GM19324 (cell line): ENCODE measurements at regions not wholly inside any gene's neighbourhood (a gene's known extent, or its start where the extent isn't known, plus 50 kb on each side); places are given as distances from the start of the nearest gene placed in this dataset.

Experiments used
- ATAC-seq: cut with Tn5 transposase; IDR thresholded peaks from one replicate; pipeline ENCODE4 v1.9.1; 2021; ENCODE audit warnings: mild to moderate bottlenecking, moderate library complexity; ENCODE audit not compliant: unreplicated experiment, low FRiP score

DNA sequence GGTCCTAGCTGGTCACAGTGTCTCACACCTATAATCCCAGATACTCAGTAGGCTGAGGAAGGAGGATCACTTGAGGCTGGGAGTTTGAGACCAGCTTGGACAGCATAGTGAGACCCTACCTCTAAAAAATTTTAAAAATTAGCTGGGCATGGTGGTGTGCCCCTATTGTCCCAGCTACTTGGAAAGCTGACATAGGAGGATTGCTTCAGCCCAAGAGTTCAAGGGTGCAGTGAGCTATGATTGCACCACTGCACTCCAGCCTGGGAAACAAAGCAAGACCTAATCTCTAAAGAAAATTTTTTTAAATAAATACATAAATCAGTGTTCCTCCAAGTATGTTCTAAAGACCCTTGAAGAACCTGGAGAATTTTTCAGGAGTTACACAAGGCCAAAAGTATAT, 50.6 kb upstream of the GNAO1 start:
- no peak for ATAC-seq

DNA sequence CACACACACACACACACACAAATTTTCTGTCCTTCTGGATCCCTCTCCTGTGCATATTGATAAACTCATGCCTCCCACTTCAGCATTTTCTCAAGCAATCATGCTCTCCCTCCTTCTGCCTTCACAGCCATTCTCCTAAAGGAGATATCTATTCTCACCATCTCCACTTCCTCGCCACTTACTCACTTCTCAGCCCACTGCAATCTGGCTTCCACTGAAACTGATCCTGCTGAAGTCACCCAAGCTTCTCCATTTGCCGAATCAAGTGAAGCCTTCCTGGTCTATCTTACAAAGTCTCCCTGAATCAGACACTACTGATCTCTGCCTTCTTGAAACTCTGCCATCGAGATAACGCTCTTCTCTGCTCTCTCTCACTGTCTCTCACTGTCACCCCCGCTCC, 54.0 kb upstream of the GNAO1 start:
- ATAC-seq, result no peak

DNA sequence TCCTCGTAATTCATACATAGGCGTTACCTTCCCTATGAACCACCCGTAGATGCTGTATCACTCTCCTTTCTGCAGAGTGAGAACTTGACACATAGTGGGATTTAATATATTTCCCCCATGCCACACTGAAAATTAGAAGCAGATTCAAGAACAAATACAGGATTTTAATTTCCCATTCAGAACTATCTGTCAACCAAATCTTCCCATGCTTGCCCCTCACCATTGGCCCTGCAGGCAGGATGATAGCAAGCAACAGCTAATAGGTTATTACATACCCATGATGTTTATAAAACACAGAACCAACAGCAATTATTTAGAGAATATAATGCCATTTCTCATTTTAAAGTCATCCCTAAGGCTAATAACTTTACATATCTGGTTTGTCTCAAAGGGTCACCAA, 55.0 kb upstream of the GNAO1 start:
- ATAC-seq, result no peak

DNA sequence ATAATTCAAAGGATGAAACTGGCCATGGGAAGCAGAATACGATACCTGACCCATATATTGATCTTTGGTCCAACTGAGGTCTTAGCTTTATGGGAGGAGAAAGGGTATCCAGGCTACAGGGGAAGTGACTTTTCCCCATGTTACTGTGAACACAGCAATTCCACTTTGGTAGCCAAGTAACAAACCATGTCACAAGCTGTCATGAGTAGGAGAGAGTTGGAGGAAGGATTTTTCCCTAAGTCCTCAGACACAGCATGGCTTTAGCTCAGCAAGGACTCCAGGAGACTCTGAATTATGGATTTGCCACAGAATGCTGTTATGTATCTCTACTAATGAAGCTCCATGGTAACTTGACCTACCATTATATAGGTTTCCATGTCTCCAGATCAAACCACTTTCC, 56.5 kb upstream of the GNAO1 start:
- ATAC-seq, result no peak

DNA sequence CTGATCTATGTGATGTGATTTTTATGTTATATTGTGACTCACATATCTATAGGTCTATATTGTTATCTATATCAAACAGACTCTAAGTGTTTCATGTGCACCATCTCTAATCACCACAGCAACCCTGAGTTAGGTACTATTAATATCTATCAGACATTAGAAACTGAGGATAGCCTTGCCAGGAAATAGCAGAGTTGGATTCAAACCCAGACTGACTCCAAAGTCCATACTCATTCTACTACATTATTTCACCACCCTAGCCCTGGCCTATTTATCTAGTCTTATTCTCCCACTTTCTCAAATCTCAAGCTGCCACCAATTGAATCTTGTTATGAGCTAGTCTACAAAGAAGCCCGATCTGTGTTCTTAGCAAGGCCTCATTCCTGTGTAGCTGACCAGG, 65.4 kb upstream of the GNAO1 start:
- no peak for ATAC-seq

DNA sequence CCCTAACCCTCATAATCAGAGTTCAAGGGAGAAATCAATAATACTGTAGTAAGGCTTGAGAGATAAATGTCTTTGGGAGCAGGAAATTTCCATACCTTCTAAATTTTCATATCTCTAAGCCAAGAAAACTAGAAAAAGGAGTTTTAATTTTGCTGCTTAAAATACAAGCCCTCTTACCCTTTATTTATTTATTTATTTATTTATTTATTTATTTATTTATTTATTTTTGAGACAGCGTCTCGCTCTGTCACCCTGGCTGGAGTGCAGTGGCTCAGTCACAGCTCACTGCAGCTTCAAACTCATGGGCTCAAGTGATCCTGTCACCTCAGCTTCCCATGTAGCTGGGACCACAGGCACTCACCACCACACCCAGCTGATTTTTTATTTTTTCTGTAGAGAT, 69.0 kb upstream of the GNAO1 start:
- ATAC-seq, result no peak

DNA sequence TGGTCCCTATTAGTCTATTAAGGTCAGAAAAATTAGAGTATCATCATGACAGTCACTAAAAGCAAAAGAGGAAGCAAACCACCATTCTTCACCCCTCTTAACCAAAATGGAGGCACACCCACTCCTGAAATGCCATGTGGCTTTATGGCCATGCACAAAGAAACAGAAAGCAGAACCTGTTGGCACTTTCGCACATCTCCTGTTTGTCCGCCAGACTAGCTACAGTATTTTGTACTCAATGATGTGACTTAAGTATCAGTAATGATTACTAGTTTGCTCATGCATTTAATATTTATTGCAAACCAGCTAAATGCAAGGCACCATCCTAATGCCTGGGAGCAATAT, 70.2 kb upstream of the GNAO1 start:
- ATAC-seq, result no peak

DNA sequence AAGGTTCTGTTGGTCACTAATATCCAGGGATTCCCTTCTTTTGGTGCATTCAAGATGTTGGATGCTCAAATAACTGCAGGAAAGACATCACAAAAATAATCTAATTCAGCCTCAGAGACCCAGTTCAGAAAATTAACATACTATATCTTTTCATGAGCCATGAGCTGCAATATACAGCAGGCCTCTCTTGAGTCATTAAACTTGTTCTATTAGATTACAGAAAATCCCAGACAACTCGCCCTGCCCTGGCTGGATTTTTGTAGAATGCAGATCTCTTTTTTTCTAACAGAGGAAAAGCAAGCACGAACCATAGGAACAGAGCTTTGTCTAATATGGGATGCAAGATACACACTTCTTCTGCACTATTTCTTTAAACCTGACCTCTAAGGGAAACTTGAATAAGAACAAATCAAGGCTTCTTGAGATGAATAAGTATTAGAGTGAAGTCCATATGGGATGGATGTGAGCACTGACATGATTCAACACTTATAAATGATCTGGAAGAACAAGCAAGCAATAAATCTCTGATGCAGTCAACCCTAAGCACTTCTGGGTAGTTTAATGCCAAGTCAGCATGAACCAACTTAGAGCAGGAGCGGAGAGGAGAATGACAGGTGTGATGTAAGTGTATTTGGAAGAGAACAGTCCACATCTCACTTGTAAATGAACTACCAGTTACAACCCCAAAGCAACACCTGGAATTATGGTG, 70.7 kb upstream of the GNAO1 start:
- no peak for ATAC-seq

DNA sequence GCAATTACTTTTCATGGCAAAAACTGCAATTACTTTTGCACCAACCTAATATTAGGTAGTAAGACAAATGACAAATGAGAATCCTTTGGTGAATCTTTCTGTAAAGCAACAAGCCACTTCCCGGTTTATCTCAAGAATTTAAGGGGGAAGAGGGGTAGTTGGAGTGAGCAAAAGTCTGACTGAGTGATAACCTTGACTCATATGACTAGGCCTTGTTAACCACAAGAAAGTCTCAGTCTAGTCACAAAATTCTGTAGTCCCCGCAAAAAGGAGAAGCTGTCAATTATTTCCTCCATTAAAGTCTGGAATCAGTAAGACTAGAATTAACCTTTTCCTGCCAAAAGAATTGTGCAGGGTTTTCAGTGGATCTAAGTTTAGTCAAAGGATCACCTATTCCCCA, 72.2 kb upstream of the GNAO1 start:
- ATAC-seq, result no peak

DNA sequence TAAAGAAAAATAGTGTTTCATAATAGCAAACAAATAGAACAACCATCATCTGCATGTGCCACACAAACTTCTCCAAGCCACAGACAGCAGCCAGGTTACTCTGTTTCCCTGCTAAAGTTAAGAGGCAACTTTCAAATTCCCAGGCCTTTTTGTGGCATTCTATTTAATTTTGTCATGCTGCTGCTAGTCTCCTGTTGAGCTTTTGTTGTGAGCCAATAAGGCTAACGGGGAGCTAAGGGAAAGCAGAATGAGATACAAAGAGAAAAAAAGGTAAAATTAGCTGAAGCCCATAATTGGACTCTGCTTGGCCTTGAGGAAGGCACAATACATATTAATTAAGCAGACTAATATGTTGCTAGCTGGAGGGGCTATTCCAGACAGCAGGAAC, 74.7 kb upstream of the GNAO1 start:
- no peak for ATAC-seq

DNA sequence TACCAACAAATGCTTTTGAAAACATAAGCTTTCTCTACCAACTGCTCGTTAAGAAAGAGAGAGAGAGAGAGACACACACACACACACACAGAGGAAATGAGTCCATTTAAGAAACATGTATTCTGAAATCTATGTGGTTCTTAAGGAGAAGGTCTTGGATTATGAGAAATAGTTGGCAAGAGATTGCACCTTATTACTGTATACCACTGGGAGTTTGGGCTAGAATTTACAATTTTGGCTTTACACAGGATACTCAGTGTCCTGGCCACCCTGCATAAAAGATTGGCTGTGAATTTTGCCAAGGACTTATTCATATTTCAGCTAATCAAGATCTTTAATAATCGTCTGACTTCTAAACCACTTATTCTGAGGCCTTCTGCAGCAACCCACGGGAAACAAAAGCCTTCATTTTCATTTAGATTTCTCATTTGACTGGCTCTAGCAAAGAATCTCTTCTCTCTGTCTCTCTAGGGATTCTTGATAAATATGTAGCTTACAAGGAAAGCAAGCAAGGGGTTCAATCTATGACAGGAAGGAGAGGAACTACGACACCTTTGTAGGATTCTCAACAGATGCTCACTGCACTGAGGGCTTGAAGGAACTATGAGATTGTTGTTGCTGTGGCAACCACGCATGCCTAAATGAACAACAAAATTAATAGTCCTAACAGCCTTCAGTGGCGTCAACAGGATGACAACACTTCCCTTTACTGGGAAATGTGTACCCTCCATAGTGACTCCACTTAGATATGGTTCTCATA, 75.3 kb upstream of the GNAO1 start:
- ATAC-seq, result no peak

DNA sequence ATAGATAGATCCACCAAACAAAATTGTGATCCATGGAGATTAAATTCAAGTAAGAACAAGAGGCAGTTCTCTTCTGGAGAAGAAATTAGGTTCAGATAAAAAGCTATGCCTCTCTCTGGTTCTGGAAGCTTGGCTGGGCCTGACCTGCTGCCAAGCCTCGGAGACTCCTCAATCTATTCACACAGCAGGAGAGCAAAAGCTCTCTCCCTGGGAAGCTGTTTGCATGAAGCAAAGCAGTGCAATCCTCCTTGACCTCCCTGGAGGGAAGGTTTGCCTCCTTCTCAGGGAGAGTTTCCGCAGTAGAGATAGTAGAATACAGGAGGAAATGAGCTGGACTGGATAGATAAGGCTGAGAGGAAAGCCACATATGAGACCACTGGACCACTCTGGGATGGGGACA, 78.1 kb upstream of the GNAO1 start:
- ATAC-seq, result no peak

DNA sequence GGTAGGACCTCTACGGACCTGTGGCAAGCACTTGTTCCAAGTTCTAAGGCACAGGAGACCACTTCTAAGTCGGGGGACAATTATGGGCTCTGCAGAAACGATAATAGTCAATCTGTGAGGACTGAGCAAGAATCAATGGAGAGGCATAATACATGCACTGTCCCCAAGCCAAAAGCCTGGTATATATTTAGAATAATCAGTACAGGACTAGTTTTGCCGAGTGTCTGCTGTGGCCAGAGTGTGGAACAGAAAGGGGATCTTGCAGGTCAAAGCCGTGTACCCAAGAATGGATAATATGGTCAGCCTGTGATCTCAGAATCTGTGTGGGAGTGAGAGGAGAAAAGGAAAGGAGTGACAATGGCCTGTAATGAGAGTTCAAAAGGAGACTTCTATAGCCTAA, 80.2 kb upstream of the GNAO1 start:
- no peak for ATAC-seq

DNA sequence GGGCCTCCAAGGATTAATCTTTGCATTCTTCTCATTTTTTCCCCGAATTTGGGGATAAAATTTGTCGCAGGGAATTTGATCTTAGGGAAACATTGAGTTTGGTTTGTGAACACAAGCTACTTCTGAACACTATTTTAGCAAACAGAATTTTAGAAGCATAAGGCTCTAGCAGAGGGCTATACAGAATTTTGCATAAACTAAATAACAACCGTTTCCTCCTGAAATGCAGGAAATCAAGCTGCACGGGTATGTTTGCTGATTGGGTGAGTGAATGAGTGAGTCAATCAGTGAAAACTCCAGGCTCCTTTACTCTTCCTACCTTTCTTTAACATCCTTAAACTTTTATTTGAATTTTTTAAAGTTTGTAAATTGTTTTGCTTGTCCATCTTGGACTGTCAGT, 81.3 kb upstream of the GNAO1 start:
- ATAC-seq, result no peak

DNA sequence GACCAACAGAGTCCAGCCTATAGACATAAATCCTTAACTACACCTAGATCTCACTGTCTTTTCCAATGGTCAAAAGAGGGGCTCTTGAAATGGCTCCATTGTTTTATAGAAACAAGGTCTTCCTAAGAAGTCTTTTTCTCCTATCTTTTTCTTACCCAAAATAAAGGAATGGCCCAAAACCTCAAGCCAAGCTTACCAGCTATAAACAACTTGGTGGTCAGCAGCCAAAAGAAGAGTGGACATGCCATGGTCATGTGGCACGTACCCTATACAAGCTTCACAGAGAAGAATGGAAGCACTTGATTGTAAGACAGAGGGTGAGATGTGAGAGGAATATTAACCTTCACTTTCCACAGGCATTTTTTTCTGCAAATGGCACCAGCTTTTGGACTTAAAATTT, 82.1 kb upstream of the GNAO1 start:
- ATAC-seq, result no peak

DNA sequence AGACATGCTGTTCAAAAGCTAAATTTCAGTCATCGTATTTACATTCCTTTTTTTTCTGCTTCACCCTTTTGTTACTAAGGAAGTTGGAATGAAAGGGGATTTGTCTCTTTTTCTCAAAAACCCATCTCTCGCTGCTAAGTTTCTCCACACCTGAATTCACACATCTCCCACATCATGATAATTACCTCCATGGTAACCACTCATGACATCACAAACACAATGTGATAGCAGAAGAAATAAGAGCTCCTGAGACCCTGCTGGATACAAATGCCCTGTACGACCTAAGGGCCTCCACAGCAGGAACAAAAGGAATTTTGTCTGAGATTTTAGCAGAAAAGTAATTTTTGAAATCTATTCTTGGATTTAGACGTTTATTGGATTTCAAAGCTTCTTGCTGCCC, 82.6 kb upstream of the GNAO1 start:
- ATAC-seq, result no peak

DNA sequence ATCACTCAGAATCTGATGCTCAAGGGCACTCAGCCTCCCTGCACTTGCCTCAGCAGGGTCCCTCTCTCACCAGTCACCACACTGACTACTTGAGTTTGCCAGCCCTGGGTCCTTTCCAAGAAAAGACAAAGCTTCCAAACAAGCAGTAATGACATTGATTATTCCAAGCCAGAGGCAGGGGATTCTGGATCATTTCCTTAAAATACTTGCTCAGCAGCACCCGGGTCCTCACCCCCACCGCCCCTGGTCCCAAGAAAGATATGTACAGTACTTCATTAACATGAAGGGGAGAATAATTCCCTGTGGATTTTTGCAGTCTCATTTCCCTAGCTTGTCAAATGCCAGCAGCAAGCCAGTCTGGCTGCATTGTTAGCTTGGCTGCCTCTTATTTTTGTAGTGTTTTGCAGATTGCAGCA, 83.2 kb upstream of the GNAO1 start:
- no peak for ATAC-seq

DNA sequence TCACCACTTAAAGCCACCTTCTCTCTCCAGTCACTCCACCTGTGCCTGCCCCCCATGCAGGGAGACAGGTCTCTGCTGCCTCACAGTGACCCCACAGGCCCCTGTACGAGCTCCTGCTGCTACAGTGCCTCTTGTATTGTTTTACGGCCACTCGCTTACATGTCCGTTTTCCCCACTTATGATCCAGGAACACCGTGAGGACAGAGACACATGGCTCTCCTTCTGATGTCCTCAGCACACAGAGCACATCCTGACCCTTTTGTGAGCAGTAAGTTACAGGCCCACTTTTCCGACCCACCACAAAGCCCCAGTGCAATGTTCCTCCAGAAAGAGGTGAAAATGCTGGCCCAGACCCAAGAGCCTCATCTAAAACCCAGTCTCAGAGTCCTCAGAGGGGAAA, 84.8 kb upstream of the GNAO1 start:
- no peak for ATAC-seq

DNA sequence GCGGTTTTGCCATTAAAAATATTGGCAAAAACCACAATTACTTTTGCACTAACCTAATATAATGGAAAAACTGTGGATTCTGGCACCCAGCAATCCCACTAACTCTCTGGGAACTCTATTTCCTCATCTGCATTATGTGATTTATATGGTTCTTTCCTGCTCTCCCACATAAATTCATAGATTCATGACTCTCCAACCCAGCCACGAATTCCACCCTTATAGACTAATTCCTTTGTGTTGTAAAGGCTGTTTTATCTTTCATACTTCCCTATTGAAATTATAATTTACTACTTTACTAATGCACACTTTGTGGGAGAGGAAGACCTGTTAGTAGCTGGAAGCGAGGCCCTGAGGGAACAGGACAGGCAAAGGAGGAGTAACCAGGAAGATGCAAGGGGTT, 88.4 kb upstream of the GNAO1 start:
- no peak for ATAC-seq

DNA sequence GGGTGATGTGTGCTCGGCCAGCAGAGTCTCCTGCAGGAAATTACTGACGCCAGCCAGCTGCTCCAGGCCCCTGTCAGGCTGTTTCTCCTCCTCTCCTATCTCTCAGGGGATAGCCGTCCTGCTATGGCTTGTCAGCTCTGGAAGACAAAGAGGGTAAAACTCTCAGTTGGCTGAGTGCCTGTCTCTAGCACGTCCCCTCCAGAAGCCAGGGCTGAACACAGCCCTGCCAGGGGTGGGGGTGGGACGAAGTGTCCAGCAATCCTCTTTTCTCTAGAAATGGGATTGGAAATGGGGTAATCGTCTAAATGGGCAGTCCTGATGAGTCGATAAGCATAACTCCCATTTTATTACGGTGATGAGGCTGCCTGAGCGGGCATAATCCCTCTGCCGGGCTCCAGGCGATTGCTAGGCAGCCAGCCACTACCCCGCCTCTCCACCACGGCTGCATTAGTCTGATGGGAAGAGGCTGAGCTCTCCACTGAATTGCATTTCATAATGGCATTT, 89.1 kb upstream of the GNAO1 start:
- ATAC-seq, result no peak

DNA sequence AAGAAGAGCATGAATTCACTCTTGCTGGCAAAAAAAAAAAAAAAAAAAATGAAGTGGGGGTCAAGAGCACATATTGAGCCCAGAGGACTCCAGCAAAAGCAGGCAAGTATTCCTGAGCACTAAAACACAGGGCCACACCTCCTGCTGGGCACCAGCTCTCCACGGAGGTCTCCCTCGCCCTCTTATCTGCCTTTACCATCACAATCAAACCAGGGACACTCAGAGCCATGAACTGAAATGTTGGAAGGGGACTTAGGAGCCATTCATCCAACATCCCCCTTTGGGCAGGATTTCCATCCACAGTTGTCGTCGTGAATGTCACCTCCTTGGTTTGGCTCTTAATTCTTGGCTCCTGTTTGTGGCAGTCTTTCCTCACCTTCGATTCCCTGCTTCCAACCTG, 89.8 kb upstream of the GNAO1 start:
- ATAC-seq, result no peak

DNA sequence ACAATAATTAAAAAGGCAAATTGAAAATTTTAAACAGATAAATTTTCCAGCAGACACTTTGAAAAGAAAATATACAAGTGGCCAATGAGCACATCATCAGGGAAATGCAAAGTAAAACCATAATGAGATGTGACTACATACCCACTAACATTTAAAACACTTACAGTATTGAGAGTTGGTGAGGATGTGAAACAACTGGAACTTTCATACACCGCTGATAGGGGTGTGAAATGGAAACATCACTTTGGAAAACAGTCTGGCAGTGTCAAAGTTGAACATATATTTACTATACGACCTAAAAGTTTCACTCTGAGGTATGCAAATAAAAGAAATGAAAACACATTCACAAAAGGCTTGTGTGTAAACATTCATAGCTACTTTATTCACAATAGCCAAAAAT, 94.0 kb upstream of the GNAO1 start:
- ATAC-seq, result no peak
